ENCODE measurements at regions not wholly inside any gene's neighbourhood (a gene's known extent, or its start where the extent isn't known, plus 50 kb on each side); places are given as distances from the start of the nearest gene placed in this dataset.

DNA sequence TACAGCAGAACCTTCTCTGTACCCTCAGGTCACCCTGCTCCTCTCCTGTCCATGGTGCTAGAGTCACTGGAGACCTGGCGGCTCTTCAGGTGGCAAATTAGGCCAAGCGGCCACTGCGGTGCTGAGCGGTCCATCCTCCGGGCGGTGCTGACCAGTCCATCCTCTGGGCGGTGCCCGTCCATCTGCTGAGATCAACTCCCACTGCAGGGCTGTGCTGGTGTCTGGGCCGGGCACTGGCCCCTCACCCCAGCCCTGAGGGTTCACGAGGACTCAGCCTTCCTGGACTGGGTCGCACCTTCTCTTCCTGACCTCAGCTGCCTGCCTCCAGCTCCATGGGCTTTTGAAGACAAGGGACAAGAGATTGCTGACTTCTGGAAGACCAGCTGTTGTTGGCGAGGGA, 782.9 kb downstream of the BRD1 start:
- DNase-seq: no peak

DNA sequence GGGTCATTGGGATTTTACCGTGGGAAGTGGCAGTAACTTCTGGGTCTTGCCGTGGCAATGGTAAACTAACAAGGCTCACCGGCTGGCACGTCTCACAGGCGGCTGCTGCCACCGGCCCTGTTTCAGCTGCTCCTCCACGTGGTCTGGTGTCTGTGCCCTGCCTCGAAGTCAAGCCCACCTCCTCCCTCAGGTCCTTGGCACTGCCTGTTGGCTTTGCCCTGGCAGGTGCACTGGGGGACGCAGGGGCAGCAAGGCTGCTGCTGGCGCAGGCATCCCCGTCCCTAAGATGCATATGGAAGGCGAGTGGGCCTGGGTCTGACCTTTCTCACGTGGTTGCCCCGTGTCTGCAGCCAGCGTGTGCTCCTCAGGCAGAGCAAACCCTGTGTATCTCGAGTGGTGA, 783.6 kb downstream of the BRD1 start:
- no peak for DNase-seq

DNA sequence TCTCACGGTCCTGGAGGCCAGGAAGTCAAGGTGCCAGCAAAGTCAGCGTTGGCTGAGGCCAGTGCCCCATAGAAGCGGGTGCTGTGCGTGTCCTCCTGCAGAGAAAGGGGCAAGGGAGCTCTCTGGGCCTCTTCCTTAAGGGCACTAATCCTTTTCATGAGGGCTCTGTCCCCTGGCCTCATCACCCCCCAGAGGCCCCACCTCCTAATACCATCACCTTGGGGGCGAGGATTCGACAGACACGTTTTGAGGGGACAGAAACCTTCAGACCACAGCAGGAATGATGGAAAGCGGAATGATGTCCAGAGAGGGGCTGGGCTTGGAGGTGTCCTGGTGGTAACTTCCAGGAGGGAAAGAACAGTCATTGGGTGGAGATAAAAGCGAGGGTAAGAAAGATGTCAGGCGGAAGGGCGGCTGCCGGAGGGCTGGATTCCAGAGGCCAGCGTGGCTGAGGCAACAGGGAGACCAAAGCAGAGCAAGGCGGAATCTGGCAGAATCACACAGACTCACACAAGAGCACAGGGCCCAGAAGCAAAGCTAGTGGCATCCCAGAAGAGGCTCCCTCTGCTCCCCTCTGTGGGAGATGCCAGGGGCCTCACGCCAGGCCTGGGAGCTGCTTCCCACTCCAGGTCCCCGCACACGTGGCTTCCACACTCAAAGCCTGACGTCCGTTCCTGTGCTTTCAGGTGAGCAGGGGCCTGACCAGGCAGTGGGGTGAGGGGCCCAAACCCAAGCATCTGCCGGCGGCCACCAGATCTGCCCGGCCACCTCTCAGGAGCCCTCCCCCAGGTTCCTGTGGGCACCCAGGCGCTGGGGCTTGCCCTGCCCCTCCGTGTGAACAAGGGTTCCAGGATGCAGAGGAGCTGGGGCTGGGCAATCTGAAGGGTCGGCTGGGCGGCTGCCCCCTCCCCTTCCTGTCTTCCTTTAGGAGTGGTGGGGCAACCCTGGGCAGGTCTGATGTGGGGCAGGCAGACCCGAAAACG, 784.5 kb downstream of the BRD1 start:
- no peak for DNase-seq

DNA sequence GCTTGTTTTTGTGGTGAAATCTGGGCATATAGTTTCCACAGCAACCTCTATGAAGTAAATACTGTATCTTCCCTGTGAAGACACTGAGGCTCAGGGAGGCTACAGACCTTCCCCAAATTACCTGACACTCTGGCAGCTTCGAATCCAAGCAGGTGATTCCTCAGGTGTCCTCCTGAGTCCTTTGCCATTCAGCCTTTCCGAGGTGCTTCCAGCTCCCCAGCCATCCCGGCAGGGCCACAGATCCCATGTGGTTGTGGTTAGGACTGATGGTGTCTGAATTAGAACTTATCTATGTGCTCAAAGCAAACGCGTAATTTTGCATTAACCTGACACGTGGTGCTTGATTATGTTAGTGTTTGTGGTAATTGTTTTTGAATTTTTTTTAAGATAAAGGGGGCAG, 785.6 kb downstream of the BRD1 start:
- DNase-seq: no peak

DNA sequence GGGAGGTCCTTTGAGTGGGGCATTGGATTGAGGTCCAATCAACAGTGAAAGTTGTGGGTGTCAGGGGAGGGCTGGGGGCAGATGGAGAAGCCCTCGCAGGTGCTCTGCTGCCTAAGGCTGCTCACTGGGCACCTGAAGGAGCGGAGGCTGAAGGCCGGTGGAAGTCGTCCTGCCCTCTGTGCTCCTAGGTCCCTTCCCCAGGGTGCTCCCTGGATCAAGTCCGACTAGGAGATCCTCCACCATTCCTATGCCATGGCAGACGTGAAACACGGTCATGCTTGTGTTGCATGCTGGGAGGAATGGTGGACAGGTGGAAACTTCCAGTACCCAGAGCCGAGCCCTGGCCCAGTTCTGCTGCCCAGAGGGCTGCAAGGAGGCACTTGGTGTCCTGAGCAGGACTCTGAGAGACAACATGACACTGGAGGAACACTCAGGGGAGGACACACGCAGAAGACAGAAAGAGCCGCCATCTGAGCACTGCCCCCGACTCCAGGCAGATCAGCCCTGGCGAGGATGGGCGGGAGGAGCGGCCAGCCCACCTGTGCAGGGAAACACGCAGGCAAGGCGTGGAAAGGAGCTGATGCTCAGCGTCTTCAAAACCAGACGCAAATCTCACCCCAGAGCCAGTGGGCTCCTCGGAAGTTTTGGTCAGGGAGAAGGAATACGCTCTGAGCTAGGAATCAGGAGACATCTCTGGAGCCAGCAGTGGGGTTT, 786.8 kb downstream of the BRD1 start:
- no peak for DNase-seq

DNA sequence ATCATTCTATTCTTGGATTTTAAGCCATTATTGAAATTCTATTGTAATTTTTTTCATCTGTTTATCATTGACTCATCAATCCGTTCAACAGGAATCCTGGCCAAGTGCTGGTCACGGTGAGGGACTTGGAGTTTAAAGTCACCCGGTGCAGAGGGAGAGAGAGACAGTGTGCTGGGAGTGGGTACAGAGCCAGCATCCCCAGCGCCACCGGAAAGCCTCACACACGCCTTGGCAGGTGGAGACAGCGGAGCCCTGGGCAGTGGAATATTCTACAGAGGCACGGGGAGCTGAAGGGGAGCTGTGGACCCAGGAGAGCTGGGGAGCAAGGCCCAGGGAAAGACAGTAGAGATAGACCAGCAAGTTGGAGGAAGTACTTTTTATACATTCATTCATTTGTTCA, 787.6 kb downstream of the BRD1 start:
- no peak for DNase-seq

DNA sequence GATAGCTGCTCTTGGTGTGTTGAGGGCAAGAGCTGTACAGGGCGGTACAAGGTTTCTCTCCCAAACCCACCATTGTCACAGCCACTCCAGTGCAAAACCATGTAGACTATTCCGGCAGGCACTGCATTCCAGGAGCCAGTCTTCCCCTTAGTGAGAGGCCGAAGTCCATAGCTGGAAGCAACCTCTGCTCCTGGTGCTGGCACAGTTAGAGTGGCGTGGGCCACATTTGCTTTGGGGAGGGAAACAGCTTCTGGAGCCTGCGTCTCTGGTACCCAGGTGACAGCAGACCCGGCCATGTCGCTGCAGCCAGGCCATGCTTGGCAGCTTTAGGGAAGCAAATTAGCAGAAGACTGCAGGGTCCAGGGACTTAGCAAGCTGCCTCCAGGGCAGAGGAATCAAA, 788.0 kb downstream of the BRD1 start:
- DNase-seq: no peak

DNA sequence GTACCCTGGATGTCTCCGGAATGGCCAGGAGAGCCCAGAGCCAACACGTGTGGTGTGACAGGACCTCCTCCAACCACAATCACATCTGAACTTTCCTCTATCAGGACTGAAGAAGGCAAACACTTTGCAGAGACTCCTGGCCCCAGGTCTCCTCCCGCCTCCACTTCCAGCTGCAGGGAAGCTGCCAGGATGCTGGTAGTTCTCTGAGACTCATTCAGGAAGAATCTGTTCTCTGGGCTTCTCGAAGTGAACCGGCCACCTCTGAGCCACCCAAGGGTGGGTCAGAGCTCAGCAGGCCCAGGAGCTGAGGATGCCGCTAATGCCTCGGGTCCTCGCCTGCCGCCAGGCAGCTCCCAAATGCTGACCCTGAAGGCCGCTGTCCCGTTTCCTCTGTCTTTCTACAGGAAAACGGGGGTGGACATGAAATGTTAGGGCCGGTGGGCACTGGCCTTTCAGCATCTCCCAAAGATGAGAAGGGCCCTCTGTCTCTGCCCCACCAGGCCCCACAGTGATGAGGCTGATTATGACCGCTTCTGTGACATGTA, 789.9 kb downstream of the BRD1 start:
- no peak for DNase-seq

DNA sequence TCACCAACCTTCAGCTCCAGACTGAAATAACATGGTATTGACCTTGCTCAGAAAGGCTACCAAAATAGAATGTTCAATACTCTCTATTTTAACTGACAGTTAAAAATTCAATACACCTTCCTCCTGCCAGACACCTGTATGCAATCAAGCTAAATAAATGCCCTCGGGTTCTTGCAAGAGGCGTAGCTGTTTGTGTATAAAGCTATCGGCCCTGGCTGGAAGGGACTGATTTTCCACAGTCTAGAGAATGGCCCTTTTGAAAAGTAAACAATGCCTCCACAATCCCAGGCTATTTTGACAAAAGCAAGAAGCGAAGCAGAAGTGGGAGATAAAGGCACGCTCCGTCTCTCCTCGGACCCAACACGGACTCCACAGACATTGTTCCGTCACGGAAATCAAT, 791.2 kb downstream of the BRD1 start:
- DNase-seq: no peak

DNA sequence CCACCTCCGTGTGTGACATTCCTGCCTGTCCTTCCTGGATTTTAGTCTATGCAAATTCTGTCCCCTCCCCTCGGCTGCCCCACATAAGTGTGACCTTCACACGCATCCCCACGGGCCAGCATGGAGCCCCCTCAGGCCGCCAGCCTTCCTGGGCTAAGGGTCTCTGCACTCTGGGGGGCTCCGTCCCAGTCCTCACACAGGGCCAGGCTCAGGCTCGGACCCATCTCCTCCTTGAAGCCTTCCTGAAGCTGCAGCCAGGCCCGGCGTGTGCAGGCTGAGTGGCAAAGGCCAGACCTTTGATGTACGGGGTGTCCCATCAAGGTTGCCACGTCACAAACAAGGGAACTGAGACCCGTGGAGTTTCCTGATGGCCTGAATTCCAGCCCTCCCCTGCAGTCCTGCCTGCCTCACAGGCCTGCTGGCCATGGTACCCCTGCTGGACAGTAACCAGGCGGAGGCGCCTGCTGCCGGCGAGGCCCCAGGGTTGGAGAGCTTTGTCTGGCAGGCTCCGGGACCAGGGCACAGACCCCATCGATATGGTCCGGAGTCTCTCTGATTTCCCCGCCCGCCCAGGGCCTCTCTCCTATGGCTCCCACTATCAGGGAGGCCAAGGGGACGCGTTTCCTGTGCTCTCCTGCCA, 791.7 kb downstream of the BRD1 start:
- no peak for DNase-seq

DNA sequence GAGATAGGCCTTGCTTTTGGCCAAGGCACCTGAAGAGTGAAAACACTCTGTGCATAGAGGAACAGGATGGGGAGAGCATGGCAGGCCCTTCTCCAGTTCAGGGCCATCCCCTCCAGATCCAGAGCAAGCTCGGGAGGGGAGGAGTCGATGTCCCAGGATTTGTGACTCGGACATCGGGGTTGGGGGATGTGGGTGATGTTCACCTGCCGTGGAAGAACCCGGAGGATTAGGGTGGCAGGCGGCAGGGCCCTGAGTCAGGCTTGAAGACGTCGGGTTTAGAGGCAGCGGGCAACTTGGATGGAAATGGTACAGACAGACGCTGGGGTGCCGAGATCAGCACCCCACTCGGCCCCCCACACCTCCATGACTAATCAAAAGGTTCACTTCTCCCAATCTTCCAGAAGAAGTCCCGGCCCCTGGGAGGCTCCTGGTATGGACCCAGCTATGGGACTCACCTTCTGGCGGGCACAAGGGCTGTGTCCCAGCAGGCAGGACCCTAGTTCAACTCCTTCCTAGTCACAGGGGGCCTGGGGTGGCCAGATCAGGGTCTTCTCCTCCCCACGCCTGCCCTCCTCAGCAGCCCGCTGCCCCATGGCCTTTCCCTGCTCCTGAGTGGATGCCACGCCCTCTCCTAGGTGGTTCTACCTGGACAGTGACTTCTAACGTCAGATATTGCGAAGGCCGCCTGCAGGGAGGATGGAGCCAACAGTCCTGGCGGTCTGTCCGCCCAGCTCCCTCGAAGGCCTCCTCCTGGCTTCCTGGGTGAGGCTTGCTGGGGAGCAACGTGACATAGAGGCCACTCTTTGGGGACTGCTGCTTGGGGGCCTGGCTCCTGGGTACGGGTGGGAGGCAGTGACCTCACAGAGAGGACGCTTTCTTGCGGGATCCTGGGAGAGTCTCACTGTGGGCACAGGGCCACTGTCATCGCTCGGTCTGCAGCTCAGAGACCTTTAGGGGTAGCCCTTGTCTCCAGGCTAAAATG, 792.5 kb downstream of the BRD1 start:
- no peak for DNase-seq

DNA sequence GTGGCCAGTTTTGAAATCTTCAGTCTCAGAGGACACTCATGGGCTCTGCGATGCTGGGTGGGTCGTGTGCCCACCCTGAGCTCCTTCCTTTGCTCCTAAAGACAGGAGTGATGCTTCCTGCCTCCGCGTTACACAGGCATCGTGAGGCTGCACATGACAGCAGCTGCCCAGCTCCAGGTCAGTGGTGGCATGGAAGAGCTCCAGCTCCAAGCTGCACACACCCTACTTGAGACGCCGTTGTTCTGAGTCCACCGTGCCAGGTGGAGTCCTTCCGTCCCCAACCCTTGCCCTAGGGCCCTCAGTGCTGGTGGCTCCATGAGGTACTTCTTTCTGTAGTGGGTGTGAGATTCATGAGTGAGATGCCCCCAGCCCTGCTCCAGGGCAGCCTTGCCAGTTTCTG, 794.1 kb downstream of the BRD1 start:
- DNase-seq: no peak

DNA sequence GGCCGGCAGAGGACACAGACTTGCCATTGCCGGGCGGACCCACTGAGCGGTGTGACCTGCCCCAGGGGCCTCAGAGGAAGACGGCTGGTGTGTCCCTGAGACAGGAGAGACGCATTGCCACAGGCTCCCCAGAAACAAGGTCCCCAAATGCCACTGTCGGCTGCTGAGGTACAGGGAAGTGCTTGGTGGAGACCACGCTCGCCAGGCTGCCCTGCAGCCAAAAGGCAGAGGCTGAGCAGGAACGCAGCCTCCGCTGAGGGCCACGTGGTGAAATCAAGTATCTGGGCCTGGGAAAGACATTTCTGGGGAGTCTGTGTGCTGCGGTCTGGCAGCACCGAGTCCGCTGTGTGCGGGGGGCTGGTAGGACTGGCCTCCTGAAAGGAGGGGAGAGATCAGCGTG, 794.9 kb downstream of the BRD1 start:
- DNase-seq: no peak

DNA sequence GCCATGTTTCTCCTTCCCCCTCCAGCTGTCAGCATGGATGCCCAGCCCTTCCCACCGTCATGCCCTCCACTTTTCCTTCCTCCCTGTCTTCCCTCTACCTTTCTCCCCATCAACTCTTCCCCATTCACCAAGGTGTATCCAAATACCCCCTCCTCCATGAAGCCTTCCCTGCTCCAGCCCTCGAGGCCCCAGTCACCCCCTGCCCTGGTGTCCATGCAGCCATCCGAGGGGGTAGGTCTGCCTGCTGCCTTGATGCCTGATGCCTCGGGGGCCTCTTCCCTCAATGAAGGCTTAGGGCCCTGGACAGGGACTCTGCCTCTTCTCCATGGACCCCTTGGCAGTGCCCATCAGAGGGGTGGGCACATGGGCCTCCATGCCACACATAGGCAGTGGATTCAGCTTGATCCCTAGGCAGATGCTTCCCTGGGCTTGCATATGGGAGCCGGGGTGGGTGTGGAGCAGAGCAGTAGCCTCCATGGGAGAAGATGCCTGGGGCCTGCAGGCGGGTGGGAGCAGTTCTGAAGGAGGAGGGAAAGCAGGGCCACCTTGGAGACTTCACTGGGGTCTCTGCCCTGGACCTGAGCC, 795.8 kb downstream of the BRD1 start:
- no peak for DNase-seq

DNA sequence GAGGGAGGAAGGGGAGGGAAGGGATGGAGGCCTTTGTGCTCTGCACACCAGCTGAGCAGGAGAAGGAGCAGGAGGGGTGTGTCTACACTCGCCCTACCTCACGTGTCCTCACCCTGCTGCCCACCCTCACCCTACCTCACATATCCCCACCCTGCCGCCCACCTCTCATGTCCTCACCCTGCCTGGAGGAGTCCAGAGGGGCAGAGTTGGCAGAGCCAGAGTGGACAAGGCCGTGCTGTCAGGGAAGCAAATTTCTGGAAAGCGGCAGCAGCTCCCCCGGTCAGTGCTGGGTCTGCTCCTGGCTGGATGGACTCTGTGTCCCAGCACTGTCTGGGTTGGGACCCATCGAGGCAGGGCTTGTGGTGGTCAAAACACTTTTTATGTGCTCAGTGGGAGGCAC, 799.6 kb downstream of the BRD1 start:
- DNase-seq: no peak

DNA sequence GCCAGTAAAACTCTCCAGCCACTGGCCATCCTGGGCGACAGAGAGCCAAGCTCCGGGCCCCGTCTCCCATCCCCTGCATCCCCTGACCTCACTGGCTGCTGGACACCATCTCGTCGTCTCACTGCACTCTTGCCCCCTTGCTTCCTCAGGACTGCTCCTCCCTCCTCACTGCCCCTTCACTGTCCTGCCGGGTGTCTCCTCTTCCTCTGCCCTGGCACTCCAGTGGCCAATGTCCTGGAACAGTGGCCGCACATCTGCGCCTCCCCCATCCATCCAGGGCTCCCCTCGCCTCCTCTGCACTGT, 800.4 kb downstream of the BRD1 start:
- no peak for DNase-seq

DNA sequence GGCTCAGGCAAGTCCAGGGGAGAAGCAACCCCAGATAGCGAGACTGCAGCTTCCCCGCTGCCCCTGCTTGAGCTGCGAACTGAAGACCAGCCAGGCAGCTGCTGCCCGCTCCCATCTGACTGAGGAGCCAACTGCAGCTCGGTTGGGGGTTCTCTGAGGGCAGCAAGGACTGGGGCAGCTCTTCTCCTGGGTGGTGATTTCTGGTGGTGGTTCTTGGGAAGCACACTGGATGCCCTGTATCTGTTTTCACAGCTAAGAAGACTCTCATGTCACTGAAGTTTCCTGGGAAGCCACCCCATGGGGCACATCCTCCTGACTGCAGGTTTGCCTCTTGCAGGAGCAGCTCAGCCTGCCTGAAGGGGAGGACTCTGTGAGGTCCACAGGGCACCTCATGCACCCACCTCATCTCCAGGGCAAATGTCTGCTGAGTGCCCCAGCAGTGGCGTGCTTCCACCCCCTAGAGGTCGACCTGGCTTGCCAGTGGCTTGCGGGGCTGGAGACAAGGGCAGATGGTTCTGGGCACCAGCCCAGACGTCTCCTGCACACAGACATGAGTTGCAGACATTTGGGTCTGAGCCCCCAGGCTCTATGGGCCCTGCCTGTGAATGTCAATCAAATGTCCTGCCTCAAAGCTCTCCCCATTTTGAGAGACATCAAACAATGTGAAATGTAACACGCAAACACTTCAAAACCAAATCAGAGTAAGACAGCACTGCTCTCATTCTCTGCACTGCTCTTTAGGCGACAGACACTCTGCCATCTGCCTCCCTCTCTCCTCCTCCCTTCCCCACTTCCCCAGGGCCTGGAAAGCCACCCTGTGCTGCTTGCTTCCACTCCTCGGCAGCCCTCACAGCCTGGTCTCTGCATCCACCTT, 800.9 kb downstream of the BRD1 start:
- DNase-seq: no peak

DNA sequence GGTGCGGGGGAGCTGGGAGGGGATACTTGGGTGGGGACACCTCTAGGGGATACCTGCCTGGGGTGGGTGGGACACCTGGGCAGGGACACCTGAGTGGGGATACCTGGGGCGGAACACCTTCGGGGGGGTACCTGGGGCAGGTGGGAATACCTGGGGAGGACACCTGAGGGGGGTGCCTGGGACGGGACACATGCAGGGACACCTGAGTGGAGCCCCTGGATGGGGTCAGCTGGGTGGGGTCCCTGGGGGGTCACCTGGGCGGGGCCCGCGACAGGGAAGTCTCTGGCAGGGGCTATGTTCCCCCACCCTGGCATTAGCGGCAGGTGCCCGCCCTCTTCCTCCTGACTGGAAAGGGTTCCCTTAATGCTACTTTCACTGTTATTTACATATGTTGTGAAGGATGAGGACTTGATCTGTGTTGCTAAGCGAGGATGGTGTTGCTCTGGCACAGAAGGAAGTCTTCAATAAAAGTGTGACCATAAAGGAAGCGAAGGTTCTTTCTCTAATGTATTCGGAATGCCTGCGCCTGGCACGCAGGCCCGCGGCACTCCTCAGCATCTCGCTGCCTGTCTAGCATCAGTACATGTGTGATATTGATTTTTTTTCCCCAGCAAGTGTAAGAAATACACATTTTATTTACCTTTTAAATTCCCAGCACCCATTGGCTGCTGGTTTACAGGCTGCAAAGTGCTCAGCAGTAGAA, 801.7 kb downstream of the BRD1 start:
- DNase-seq: no peak

DNA sequence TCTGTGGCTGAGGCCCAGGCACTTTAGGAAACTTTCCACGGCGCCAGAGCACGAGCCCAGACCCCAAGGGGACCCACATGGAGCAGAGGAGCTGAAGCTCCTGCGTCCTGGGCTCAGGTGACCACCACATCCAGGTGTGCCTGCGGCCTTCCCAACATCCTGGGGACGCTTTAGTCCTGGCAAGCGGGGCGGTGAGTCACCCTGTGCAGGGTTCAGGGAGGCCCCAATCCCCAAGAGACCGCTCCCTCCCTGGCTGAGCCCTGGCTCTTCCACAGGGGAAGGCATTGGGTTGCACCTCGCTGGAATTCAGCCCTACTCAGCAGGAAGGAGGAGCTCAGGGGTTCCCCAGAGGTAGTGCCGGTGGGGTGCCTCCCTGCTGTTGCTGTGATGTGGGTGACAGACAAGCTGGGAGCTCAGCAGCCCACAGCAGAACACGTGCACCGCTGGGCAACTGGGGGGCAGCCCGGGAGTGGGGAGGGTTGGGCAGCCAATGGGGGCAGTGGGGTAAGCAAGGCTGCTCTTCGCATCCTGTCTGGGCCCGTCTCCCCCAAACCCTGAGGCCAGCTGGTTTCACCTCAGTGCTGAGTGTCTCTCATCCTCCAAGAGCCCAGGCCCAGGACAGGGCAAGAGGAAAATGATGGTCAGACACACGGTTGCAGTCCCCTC, 802.8 kb downstream of the BRD1 start:
- DNase-seq: no peak

Measured in NCI-H1048 (cell line).